Breast epithelium (tissue), 3 donors: ENCODE measurements at regions not wholly inside any gene's neighbourhood (a gene's known extent, or its start where the extent isn't known, plus 50 kb on each side); places are given as distances from the start of the nearest gene placed in this dataset.

Source experiments
- CTCF ChIP-seq, 3 donors: fragments of 450-650 bp; IDR thresholded peaks; one replicate each; pipeline ENCODE4 v1.5.1; 2016 to 2017; ENCODE audit warnings: antibody characterized with exemption in 3 of 3, mild to moderate bottlenecking in 3 of 3, moderate library complexity in 3 of 3
- POLR2A ChIP-seq: fragments of 450-650 bp; IDR thresholded peaks from one replicate; pipeline ENCODE4 v1.6.1; 2016; ENCODE audit warnings: antibody characterized with exemption, mild to moderate bottlenecking, moderate library complexity

- TF ChIP-seq CTCF (IDR thresholded peaks at IDR 0.05) (no peak), POLR2A (no peak)
Observed at GRCh38 chr4:14066979-14067378, 439.5 kb upstream of the BOD1L1 start.
